ENCODE measurements at regions not wholly inside any gene's neighbourhood (a gene's known extent, or its start where the extent isn't known, plus 50 kb on each side); places are given as distances from the start of the nearest gene placed in this dataset.

DNA sequence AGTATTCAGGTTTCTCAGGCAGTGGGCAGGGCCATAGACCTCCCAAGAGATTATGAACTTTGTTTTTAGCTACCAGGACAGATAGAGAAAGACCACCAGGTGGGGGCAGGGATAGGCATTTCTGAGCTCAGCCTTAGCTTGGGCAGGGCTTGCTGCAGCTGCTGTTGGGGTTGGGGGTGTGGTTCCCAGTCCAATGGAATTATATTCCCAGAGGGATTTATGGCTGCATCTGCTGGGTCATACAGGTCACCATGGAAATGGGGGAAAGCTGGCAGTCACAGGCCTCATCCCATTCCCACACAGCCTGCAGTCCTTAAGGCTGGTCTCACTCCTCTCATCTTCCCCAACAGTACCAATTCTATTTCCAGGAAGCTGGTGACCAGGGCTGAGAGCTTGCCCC, 144.6 kb upstream of the ZPLD1 start:
- Mint-ChIP-seq H3K27ac (no peak overlapping the region), H3K27me3 (peaks cover 16% of the 10 kb centered on the region), H3K9me3 (ENCODE audit: insufficient read depth) (peaks cover 2% of the 10 kb centered on the region), H3K4me3 (no peak overlapping the region), H3K4me1 (no peaks in the 10 kb centered on the region)
- DNase-seq (no peak), ATAC-seq (ENCODE audit: low read depth) (no peak)
- ChIA-PET CTCF (no interaction called here), POLR2A (no interaction called here)
- H3K4me3 ChIP-seq (ENCODE audit: control extremely low read depth in 1 of 5, extremely low read depth in 1 of 5, insufficient read depth in 1 of 5, low read depth in 2 of 5, low read length in 4 of 5), result no peak overlapping the region
- no peaks in the 10 kb centered on the region for H4K20me1 ChIP-seq (ENCODE audit: control insufficient read depth, insufficient read depth, low read length, poor library complexity, severe bottlenecking)
- H3K27me3 ChIP-seq (replicated peaks in 1 of 4; ENCODE audit: control extremely low read depth in 1 of 4, control insufficient read depth in 3 of 4, insufficient read depth in 4 of 4, low read length in 3 of 4), result peaks cover 0 to 8% (median 0%) of the 10 kb centered on the region in 4 experiments
- no peak overlapping the region for H3K27ac ChIP-seq (ENCODE audit: low read length in 2 of 2)
- H3K36me3 ChIP-seq (replicated peaks in 1 of 2; ENCODE audit: control extremely low read depth in 1 of 2, control insufficient read depth in 1 of 2, extremely low read depth in 1 of 2, insufficient read depth in 2 of 2, low read length in 1 of 2), result no peaks in the 10 kb centered on the region
- H3K79me2 ChIP-seq (ENCODE audit: control insufficient read depth, insufficient read depth, low read length), result no peaks in the 10 kb centered on the region
- H3K9ac ChIP-seq (ENCODE audit: low read length), result no peak overlapping the region
- no peak for TF ChIP-seq EZH2 (IDR thresholded peaks at IDR 0.05; ENCODE audit: borderline replicate concordance, insufficient read depth, low read depth, low read length, poor library complexity, severe bottlenecking)
- TF ChIP-seq, protein P1, sequence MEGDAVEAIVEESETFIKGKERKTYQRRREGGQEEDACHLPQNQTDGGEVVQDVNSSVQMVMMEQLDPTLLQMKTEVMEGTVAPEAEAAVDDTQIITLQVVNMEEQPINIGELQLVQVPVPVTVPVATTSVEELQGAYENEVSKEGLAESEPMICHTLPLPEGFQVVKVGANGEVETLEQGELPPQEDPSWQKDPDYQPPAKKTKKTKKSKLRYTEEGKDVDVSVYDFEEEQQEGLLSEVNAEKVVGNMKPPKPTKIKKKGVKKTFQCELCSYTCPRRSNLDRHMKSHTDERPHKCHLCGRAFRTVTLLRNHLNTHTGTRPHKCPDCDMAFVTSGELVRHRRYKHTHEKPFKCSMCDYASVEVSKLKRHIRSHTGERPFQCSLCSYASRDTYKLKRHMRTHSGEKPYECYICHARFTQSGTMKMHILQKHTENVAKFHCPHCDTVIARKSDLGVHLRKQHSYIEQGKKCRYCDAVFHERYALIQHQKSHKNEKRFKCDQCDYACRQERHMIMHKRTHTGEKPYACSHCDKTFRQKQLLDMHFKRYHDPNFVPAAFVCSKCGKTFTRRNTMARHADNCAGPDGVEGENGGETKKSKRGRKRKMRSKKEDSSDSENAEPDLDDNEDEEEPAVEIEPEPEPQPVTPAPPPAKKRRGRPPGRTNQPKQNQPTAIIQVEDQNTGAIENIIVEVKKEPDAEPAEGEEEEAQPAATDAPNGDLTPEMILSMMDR (IDR thresholded peaks at IDR 0.05), result no peak
- peaks cover 0 to 9% (median 4%) of the 10 kb centered on the region in 3 donors for H3K9me3 ChIP-seq (ENCODE audit: control extremely low read depth in 1 of 3, control insufficient read depth in 2 of 3, insufficient read depth in 1 of 3, low read length in 2 of 3)
- H3K4me1 ChIP-seq (ENCODE audit: control insufficient read depth in 2 of 2, insufficient read depth in 2 of 2, low read length in 2 of 2), result no peaks in the 10 kb centered on the region
- intact Hi-C loops (cut with micrococcal nuclease), result no loop called here
- no peak overlapping the region for H3K4me2 ChIP-seq (replicated peaks; ENCODE audit: low read depth, low read length, poor library complexity, severe bottlenecking)
- no peak overlapping the region for H2AFZ ChIP-seq (ENCODE audit: insufficient read depth, low read depth, low read length, poor library complexity, severe bottlenecking)

DNA sequence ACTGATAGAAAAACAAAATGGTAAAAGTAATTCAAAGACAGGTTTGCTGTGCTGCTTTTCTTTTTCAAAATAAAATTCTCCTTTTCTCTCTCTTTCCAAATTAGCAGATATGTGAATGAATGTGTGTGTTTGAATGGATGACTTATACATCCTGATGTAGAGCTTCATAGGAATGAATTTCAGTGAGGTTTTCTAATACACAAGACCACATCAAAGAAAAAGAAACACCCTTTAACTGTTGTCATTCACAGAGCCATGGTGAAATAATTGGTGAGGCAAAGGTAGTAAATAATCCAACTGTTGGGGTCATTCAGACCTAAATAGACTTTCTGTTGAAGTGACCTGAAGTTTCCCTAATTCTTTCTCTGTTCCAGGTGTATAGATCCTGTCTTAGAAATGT, 139.1 kb upstream of the ZPLD1 start:
- no peak for DNase-seq
- Histone ChIP-seq H2AFZ (ENCODE audit: insufficient read depth, low read depth, low read length, poor library complexity, severe bottlenecking) (no peak overlapping the region), H3K79me2 (ENCODE audit: control insufficient read depth, insufficient read depth, low read length) (no peaks in the 10 kb centered on the region), H3K4me2 (replicated peaks; ENCODE audit: low read depth, low read length, poor library complexity, severe bottlenecking) (no peak overlapping the region), H4K20me1 (ENCODE audit: control insufficient read depth, insufficient read depth, low read length, poor library complexity, severe bottlenecking) (no peaks in the 10 kb centered on the region), H3K4me1 (ENCODE audit: control insufficient read depth in 2 of 2, insufficient read depth in 2 of 2, low read length in 2 of 2) (no peaks in the 10 kb centered on the region), H3K27ac (ENCODE audit: low read length in 2 of 2) (no peak overlapping the region), H3K36me3 (replicated peaks in 1 of 2; ENCODE audit: control extremely low read depth in 1 of 2, control insufficient read depth in 1 of 2, extremely low read depth in 1 of 2, insufficient read depth in 2 of 2, low read length in 1 of 2) (no peaks in the 10 kb centered on the region), H3K27me3 (replicated peaks in 1 of 4; ENCODE audit: control extremely low read depth in 1 of 4, control insufficient read depth in 3 of 4, insufficient read depth in 4 of 4, low read length in 3 of 4) (peaks cover 0 to 4% (median 4%) of the 10 kb centered on the region in 4 experiments), H3K9me3 (ENCODE audit: control extremely low read depth in 1 of 3, control insufficient read depth in 2 of 3, insufficient read depth in 1 of 3, low read length in 2 of 3) (no peaks in the 10 kb centered on the region), H3K4me3 (ENCODE audit: control extremely low read depth in 1 of 5, extremely low read depth in 1 of 5, insufficient read depth in 1 of 5, low read depth in 2 of 5, low read length in 4 of 5) (no peak overlapping the region), H3K9ac (ENCODE audit: low read length) (no peak overlapping the region)
- H3K4me3 Mint-ChIP-seq, result no peak overlapping the region
- peaks cover 2% of the 10 kb centered on the region for H3K9me3 Mint-ChIP-seq (ENCODE audit: insufficient read depth)
- H3K4me1 Mint-ChIP-seq, result no peaks in the 10 kb centered on the region
- CTCF ChIA-PET, result no interaction called here
- intact Hi-C loops (cut with micrococcal nuclease), result no loop called here
- H3K27ac Mint-ChIP-seq, result no peak overlapping the region
- POLR2A ChIA-PET, result no interaction called here
- no peak for ATAC-seq (ENCODE audit: low read depth)
- TF ChIP-seq EZH2 (IDR thresholded peaks at IDR 0.05; ENCODE audit: borderline replicate concordance, insufficient read depth, low read depth, low read length, poor library complexity, severe bottlenecking), result no peak
- peaks cover 37% of the 10 kb centered on the region for H3K27me3 Mint-ChIP-seq

Data from B cell (primary cell).